ENCODE measurements at regions not wholly inside any gene's neighbourhood (a gene's known extent, or its start where the extent isn't known, plus 50 kb on each side); places are given as distances from the start of the nearest gene placed in this dataset.
"Not testable (repeated sequence)": the region's sequence is repeated elsewhere in the genome, so short reads cannot be mapped to it uniquely, and the experiment has no call there.

- no peak for DNase-seq
These were observed 311.7 kb upstream of the HTR2C start for GRCh38 chrX:114272096-114272686.

GRCh38 chrX:114270371-114270770, 313.5 kb upstream of the HTR2C start:
- not testable (repeated sequence) for DNase-seq

GRCh38 chrX:114268643-114269042, 315.2 kb upstream of the HTR2C start:
- no peak for DNase-seq

- no peak for DNase-seq
These were observed 316.7 kb upstream of the HTR2C start for GRCh38 chrX:114267142-114267541.

GRCh38 chrX:114252186-114252585, 331.7 kb upstream of the HTR2C start:
- no peak for DNase-seq

GRCh38 chrX:114251575-114251974, 332.3 kb upstream of the HTR2C start:
- no peak for DNase-seq

- no peak for DNase-seq
These were observed 362.4 kb upstream of the HTR2C start for GRCh38 chrX:114221445-114221844.

GRCh38 chrX:114210879-114211278, 373.0 kb upstream of the HTR2C start:
- DNase-seq: no peak

- DNase-seq: no peak
These were observed 382.3 kb upstream of the HTR2C start for GRCh38 chrX:114201622-114202021.

GRCh38 chrX:114181195-114181594, 402.7 kb upstream of the HTR2C start:
- DNase-seq: no peak

GRCh38 chrX:114178126-114178525, 405.8 kb upstream of the HTR2C start:
- DNase-seq: no peak

GRCh38 chrX:114167276-114167675, 416.6 kb upstream of the HTR2C start:
- DNase-seq: not testable (repeated sequence)

GRCh38 chrX:114166601-114167000, 417.3 kb upstream of the HTR2C start:
- no peak for DNase-seq

- DNase-seq: no peak
These were observed 418.3 kb upstream of the HTR2C start for GRCh38 chrX:114165537-114165936.

GRCh38 chrX:114162068-114162735, 421.7 kb upstream of the HTR2C start:
- no peak for DNase-seq

GRCh38 chrX:114152801-114153200, 431.1 kb upstream of the HTR2C start:
- DNase-seq: no peak

- DNase-seq: no peak
These were observed 431.8 kb upstream of the HTR2C start for GRCh38 chrX:114152130-114152529.

- DNase-seq: no peak
These were observed 449.4 kb upstream of the HTR2C start for GRCh38 chrX:114134465-114134864.

- DNase-seq: no peak
These were observed 456.4 kb upstream of the HTR2C start for GRCh38 chrX:114127411-114128025.

- no peak for DNase-seq
These were observed 456.9 kb upstream of the HTR2C start for GRCh38 chrX:114127005-114127404.

- no peak for DNase-seq
These were observed 482.8 kb upstream of the HTR2C start for GRCh38 chrX:114101081-114101480.

GRCh38 chrX:114097866-114098265, 486.0 kb upstream of the HTR2C start:
- DNase-seq: no peak

- DNase-seq: no peak
These were observed 486.5 kb upstream of the HTR2C start for GRCh38 chrX:114097427-114097826.

- no peak for DNase-seq
These were observed 488.1 kb upstream of the HTR2C start for GRCh38 chrX:114095789-114096188.

- DNase-seq: no peak
These were observed 496.3 kb upstream of the HTR2C start for GRCh38 chrX:114087543-114087942.
